Liver (tissue), 7 donors: ENCODE measurements at regions not wholly inside any gene's neighbourhood (a gene's known extent, or its start where the extent isn't known, plus 50 kb on each side); places are given as distances from the start of the nearest gene placed in this dataset.

ENCODE experiments used
- DNase-seq: peaks from one replicate; pipeline ENCODE4 v3.0.0-alpha.2; 2017; ENCODE audit warnings: low spot score
- H3K27ac ChIP-seq, 2 donors: one replicate each; pipeline ENCODE4 v1.7.0; 2013; ENCODE audit warnings: inconsistent platforms in 2 of 2, low read length in 2 of 2, control low read depth in 1 of 2, low read depth in 1 of 2, mild to moderate bottlenecking in 1 of 2
- H3K27me3 ChIP-seq, 4 donors: one replicate each; pipeline versions ENCODE4 v1.6.1 to v1.7.0; 2013; ENCODE audit warnings: low read length in 3 of 4, inconsistent platforms in 1 of 4, mild to moderate bottlenecking in 1 of 4, moderate library complexity in 1 of 4; ENCODE audit not compliant: control insufficient read depth in 4 of 4, insufficient read depth in 4 of 4
- H3K36me3 ChIP-seq, 4 donors: one replicate each; pipeline versions ENCODE4 v1.6.1 to v1.7.0; 2013; ENCODE audit warnings: low read length in 3 of 4, mild to moderate bottlenecking in 3 of 4, low read depth in 1 of 4, moderate library complexity in 1 of 4; ENCODE audit not compliant: control insufficient read depth in 4 of 4, insufficient read depth in 3 of 4
- H3K4me1 ChIP-seq, 4 donors: one replicate each; pipeline versions ENCODE4 v1.6.1 to v1.7.0; 2013; ENCODE audit warnings: low read length in 3 of 4, mild to moderate bottlenecking in 3 of 4, moderate library complexity in 1 of 4; ENCODE audit not compliant: control insufficient read depth in 4 of 4, insufficient read depth in 4 of 4
- H3K4me3 ChIP-seq, 3 donors: one replicate each; pipeline versions ENCODE4 v1.6.1 to v1.7.0; 2013; ENCODE audit warnings: low read length in 3 of 3, control low read depth in 1 of 3, low read depth in 1 of 3, mild to moderate bottlenecking in 1 of 3
- H3K9ac ChIP-seq, 2 donors: one replicate each; pipeline ENCODE4 v1.7.0; 2013; ENCODE audit warnings: low read length in 2 of 2, mild to moderate bottlenecking in 2 of 2, moderate library complexity in 2 of 2, control low read depth in 1 of 2, low read depth in 1 of 2
- H3K9me3 ChIP-seq, 4 donors: one replicate each; pipeline versions ENCODE4 v1.6.1 to v1.7.0; 2013; ENCODE audit warnings: low read length in 3 of 4; ENCODE audit not compliant: control insufficient read depth in 4 of 4
- ATF3 ChIP-seq: IDR thresholded peaks from 2 replicates; pipeline ENCODE4 v1.6.1; 2016; ENCODE audit warnings: antibody characterized with exemption
- EGR1 ChIP-seq, 2 donors: IDR thresholded peaks; 2 replicates each; pipeline ENCODE4 v1.6.1; 2016 to 2018; ENCODE audit warnings: antibody characterized with exemption in 2 of 2, low read depth in 2 of 2
- FOXA1 ChIP-seq: IDR thresholded peaks from 2 replicates; pipeline ENCODE4 v1.6.1; 2016; ENCODE audit warnings: antibody characterized with exemption
- FOXA2 ChIP-seq: IDR thresholded peaks from 2 replicates; pipeline ENCODE4 v1.6.1; 2016; ENCODE audit warnings: antibody characterized with exemption
- GABPA ChIP-seq, 2 donors: IDR thresholded peaks in 1 of 2; conservative IDR thresholded peaks in 1 of 2; 2 replicates each; pipeline ENCODE4 v1.6.1; 2016; ENCODE audit warnings: antibody characterized with exemption in 2 of 2, mild to moderate bottlenecking in 1 of 2, moderate library complexity in 1 of 2
- HNF4A ChIP-seq, 2 donors: conservative IDR thresholded peaks; 2 replicates each; pipeline ENCODE4 v1.6.1; 2016; ENCODE audit warnings: antibody characterized with exemption in 2 of 2, mild to moderate bottlenecking in 2 of 2
- HNF4G ChIP-seq: IDR thresholded peaks from 2 replicates; pipeline ENCODE4 v1.6.1; 2016; ENCODE audit warnings: antibody characterized with exemption
- JUND ChIP-seq, 2 donors: IDR thresholded peaks; 2 replicates each; pipeline ENCODE4 v1.6.1; 2016; ENCODE audit warnings: antibody characterized with exemption in 2 of 2
- MAX ChIP-seq: IDR thresholded peaks from 2 replicates; pipeline ENCODE4 v1.6.1; 2016; ENCODE audit warnings: antibody characterized with exemption
- NR2F2 ChIP-seq: IDR thresholded peaks from 2 replicates; pipeline ENCODE4 v1.6.1; 2016; ENCODE audit warnings: antibody characterized with exemption
- RAD21 ChIP-seq, 2 donors: IDR thresholded peaks; 2 replicates each; pipeline ENCODE4 v1.6.1; 2016; ENCODE audit warnings: antibody characterized with exemption in 2 of 2, mild to moderate bottlenecking in 2 of 2
- REST ChIP-seq: IDR thresholded peaks from 2 replicates; pipeline ENCODE4 v1.6.1; 2016; ENCODE audit warnings: antibody characterized with exemption, mild to moderate bottlenecking
- RXRA ChIP-seq, 2 donors: IDR thresholded peaks; 2 replicates each; pipeline ENCODE4 v1.6.1; 2017 to 2018; ENCODE audit warnings: antibody characterized with exemption in 2 of 2, mild to moderate bottlenecking in 1 of 2
- SP1 ChIP-seq: IDR thresholded peaks from 2 replicates; pipeline ENCODE4 v1.6.1; 2018; ENCODE audit warnings: antibody characterized with exemption, mild to moderate bottlenecking
- TAF1 ChIP-seq: conservative IDR thresholded peaks from 2 replicates; pipeline ENCODE4 v1.6.1; 2016; ENCODE audit warnings: antibody characterized with exemption, mild to moderate bottlenecking
- YY1 ChIP-seq: IDR thresholded peaks from 2 replicates; pipeline ENCODE4 v1.6.1; 2016; ENCODE audit warnings: antibody characterized with exemption, mild to moderate bottlenecking
- ZBTB33 ChIP-seq: IDR thresholded peaks from 2 replicates; pipeline ENCODE4 v1.6.1; 2016; ENCODE audit warnings: antibody characterized with exemption
- WGBS: extraction: QIAGEN DNeasy Blood & Tissue Kit; methylation state at CpG from one replicate; pipeline ENCODE4 v1.1.7; 2013; 5-methylcytosine and 5-hydroxymethylcytosine counted together
- donor health status: healthy.
- donor health status: healthy.
- donor health status: healthy.
- donor health status: healthy.

GRCh38 chr2:6648596-6649247, 217.0 kb downstream of the CMPK2 start:
- Histone ChIP-seq H3K9ac (no peak overlapping the region), H3K4me3 (no peak overlapping the region), H3K27ac (no peak overlapping the region), H3K9me3 (no peaks in the 10 kb centered on the region), H3K27me3 (no peaks in the 10 kb centered on the region), H3K4me1 (no peaks in the 10 kb centered on the region), H3K36me3 (no peaks in the 10 kb centered on the region)
- DNase-seq = no peak
- 70% methylated on average over 6 of the region's 6 CpGs for WGBS
- no peak for TF ChIP-seq JUND (IDR thresholded peaks at IDR 0.05)
- no peak for TF ChIP-seq FOXA2
- no peak for TF ChIP-seq HNF4G
- TF ChIP-seq YY1 = no peak
- no peak for TF ChIP-seq FOXA1
- TF ChIP-seq RXRA (IDR thresholded peaks at IDR 0.05) = no peak
- no peak for TF ChIP-seq EGR1 (IDR thresholded peaks at IDR 0.05; ENCODE audit: low read depth in 2 of 2)
- TF ChIP-seq GABPA (IDR thresholded peaks at IDR 0.05 in 1 of 2, conservative IDR thresholded peaks at IDR 0.05 in 1 of 2) = no peak
- no peak for TF ChIP-seq HNF4A (conservative IDR thresholded peaks at IDR 0.05)
- no peak for TF ChIP-seq ZBTB33

GRCh38 chr2:6650311-6650710, 215.4 kb downstream of the CMPK2 start:
- H3K27me3 ChIP-seq = no peaks in the 10 kb centered on the region
- H3K36me3 ChIP-seq = no peaks in the 10 kb centered on the region
- H3K9me3 ChIP-seq = no peaks in the 10 kb centered on the region
- H3K4me3 ChIP-seq = no peak overlapping the region
- TF ChIP-seq TAF1 (no peak), RXRA (IDR thresholded peaks at IDR 0.05) (no peak), JUND (IDR thresholded peaks at IDR 0.05) (no peak)
- DNase-seq = no peak
- no peak overlapping the region for H3K27ac ChIP-seq
- WGBS = 84% methylated on average over 5 of the region's 5 CpGs
- H3K4me1 ChIP-seq = no peaks in the 10 kb centered on the region
- no peak overlapping the region for H3K9ac ChIP-seq

GRCh38 chr2:6652251-6652650, 213.5 kb downstream of the CMPK2 start:
- H3K27ac ChIP-seq = no peak overlapping the region
- 80% methylated on average over 2 of the region's 2 CpGs for WGBS
- H3K9ac ChIP-seq = no peak overlapping the region
- DNase-seq = no peak
- H3K4me3 ChIP-seq = no peak overlapping the region
- H3K4me1 ChIP-seq = no peaks in the 10 kb centered on the region
- no peaks in the 10 kb centered on the region for H3K27me3 ChIP-seq
- no peaks in the 10 kb centered on the region for H3K9me3 ChIP-seq
- no peaks in the 10 kb centered on the region for H3K36me3 ChIP-seq
- TF ChIP-seq GABPA (IDR thresholded peaks at IDR 0.05 in 1 of 2, conservative IDR thresholded peaks at IDR 0.05 in 1 of 2) = no peak
- no peak for TF ChIP-seq RAD21 (IDR thresholded peaks at IDR 0.05)
- no peak for TF ChIP-seq MAX
- TF ChIP-seq REST = no peak
- no peak for TF ChIP-seq ATF3
- no peak for TF ChIP-seq FOXA2
- TF ChIP-seq NR2F2 = no peak
- TF ChIP-seq EGR1 (IDR thresholded peaks at IDR 0.05; ENCODE audit: low read depth in 2 of 2) = no peak
- TF ChIP-seq HNF4A (conservative IDR thresholded peaks at IDR 0.05) = no peak
- no peak for TF ChIP-seq YY1
- TF ChIP-seq FOXA1 = no peak
- TF ChIP-seq TAF1 = no peak
- no peak for TF ChIP-seq SP1
- TF ChIP-seq RXRA (IDR thresholded peaks at IDR 0.05) = no peak
- no peak for TF ChIP-seq HNF4G
- TF ChIP-seq ZBTB33 = no peak
